T-helper 1 cell (primary cell): ENCODE measurements at regions not wholly inside any gene's neighbourhood (a gene's known extent, or its start where the extent isn't known, plus 50 kb on each side); places are given as distances from the start of the nearest gene placed in this dataset.
"Not testable (repeated sequence)": the region's sequence is repeated elsewhere in the genome, so short reads cannot be mapped to it uniquely, and the experiment has no call there.

ENCODE experiments used
- DNase-seq, 5 donors: peaks; one replicate each; pipeline ENCODE4 v3.0.0-alpha.2; 2012 to 2020

DNA sequence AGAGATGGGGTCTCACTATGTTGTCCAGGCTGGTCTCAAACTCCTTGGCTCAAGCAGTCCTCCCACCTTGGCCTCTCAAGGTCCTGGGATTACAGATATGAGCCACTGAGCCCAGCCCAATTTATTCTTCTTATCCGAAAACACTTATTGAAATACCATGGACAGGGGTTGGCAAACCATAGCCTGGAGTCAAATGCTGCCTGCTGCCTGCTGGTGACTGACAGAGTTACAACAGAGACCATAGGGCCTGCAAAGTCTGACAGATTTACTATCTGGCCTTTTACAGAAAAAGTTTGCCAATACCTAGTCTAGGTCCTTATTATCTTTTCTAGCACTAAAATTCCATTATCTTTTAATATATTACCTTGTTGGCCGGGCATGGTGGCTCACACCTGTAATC lies 87.1 kb upstream of the ZNF281 start:
- DNase-seq: no peak

DNA sequence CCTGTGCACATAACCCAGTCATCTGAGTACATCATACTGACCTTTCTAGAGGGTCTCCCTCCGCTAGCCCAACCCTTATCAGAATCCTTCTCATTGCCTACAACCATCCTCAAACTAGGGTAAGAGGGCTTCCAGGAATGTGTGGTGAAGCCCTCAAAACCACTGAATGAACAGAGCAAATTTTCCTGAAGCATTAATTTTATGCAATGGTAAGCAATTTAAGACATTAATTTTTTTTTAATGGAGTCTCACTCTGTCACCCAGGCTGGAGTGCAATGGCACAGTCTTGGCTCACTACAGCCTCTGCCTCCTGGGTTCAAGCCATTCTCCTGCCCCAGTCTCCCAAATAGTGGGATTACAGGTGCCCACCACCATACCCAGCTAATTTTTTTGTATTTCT lies 86.1 kb upstream of the ZNF281 start:
- no peak for DNase-seq

GRCh38 chr1:200493344-200493743 lies 83.5 kb upstream of the ZNF281 start:
- DNase-seq: no peak

DNA sequence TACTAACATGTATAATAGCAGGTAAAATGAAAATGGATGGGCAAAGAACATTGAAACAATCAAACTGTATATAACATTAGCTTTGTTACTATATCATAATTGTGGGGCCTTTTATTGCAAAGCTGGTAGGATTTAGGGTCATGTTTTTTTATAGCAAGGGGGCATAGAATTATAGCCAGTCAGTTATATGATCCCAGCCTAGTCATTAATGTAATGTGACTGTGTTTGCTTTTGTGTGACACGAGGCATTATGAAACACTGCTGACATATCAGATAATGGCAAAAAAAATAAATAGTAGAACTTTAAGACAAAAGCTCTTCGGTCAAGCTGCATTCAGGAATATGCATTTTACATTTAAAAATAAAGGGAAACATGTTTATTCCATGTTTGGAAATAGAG lies 81.3 kb upstream of the ZNF281 start:
- no peak for DNase-seq

DNA sequence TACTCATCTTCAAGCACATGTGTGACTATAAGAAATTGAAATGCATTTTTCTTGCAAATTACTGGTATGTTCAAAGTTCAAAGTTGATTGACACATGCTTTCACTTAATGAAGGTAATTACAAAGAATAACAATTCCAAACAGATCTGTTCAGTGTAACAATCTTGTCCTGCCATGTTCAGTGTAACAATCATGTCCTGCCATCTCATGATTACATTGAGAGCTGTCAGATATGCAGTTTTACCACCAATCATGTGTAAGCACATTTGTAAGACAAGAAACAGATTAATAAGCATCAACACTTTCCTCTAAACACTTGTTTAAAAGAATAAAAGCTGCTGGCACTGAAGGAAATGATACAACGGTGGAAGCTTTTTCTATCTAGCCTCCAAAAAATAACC lies 80.3 kb upstream of the ZNF281 start:
- no peak for DNase-seq

DNA sequence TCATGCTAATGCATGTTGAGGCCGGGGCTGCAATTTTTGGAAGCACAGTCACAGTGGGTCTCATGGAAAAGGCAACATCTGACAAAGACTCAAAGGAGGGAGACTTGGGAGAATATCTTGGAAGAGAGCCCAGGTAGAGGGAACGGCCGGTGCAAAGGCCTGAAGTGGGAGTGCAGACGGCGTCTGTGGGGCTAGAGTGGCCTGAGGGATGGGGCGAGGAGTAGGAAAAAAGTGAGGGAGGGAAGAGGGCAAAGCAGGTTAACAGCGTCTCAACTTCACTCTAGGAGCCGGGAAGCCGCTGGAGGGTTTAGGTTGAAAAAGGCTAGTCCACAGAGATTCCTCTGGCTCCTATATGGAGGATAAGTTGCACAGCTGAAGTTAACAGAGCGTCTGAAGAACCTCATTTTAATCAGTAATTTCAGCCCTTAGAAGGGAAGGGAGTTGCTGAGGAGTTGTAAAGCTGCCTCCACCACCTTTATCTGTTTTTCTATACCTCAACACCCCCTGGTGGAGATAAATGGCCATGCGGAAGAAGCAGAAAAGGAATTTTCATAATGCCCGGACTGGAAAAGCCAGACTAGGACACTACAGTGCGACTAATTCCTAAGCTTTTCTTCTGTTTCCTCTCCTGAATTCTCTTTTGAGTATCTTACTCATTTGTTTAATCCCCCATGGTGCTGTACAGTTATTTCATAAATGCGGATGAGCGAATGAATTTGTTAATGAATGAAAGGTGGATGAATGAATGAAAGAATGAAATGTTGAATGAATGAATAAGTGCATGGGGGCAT lies 78.7 kb upstream of the ZNF281 start:
- peak in 2 of 5 donors; percentile 42 to 64 for DNase-seq

- DNase-seq: no peak
These were observed 77.8 kb upstream of the ZNF281 start for GRCh38 chr1:200487650-200488049.

DNA sequence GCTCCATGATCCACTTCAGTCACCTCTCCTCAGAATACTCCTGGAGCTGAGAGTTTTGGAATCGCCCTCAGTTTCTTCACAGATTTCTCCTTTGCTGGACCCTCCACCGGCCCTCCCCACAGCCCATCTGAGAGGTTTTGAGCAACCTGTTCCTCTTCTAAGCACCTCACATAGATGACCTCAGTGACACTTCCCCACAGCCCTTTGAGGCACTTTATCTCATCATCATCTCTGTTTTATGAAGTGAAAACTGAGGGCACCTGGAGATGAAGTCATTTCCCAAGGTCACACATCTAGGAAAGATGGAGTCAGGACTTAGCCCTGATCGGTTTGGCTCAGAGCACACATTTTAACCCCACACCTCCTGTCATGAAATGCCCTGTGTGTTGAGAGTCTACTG lies 76.8 kb upstream of the ZNF281 start:
- DNase-seq: no peak

DNA sequence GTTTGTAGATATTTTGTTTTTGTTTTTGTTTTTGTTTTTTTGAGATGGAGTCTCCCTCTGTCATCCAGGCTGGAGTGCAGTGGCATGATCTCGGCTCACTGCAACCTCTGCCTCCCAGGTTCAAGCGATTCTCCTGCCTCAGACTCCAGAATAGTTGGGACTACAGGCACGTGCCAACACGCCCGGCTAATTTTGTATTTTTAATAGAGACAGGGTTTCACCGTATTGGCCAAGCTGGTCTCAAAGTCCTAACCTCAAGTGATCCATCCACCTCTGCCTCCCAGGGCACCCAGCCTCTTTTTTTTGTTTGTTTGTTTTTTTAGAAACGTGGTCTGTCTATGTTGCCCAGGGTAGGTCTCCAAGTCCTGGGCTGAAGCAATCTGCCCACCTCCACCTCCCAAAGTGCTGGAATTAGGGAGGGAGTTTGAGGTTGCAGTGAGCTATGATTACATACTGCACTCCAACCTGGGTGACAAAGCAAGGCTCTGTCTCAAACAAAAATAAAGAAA lies 74.7 kb upstream of the ZNF281 start:
- not testable (repeated sequence) for DNase-seq

DNA sequence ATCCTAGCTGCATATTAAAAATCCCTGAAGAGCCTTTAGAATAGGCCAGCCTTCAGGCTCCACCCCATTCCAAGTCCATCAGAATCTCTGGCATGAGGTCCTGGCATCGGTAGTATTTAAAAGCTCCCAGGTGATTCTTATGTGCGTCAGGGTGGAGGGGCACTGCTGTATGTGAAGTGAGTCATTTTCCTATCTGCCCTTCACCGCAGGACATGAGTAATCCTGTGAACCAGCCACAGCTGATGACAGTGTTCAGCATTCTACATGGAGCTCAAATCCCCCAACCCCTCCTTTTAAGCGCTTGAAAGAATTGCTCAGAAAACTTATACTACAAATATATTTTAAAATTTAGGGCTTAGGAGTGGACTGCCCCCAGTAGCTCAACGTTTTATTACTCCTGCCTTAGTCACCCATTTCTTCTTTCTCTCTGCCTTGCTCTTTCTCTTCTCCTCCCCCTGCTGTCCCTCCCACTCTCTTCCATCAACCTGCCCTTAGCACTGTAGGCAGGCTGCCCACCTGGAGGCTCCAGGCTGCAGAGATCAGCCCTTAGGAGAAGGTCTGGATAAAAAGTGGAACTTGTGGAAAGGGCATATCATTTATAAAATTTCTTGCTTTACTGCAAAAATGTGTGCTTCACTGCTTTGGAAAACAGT lies 73.8 kb upstream of the ZNF281 start:
- DNase-seq: peak in 2 of 5 donors; percentile 3 to 90

DNA sequence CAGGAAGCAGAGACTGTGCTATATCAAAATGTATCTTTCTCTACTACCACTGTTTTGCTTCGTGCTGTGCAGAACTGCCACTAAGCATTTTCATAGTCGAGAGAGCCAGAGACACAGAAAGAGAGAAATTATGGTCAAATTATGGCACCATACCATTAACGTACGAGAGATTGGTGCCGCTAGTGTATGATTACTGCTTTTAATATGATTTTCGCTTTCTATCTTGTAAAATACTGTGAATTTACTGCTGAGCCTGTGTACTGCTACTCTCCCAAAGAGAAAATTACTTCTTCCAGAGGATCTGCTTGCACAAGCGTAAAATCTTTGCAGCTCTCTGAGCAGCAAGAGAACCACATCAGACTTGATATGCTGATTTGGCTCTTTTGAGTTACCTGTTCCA lies 71.1 kb upstream of the ZNF281 start:
- DNase-seq: no peak

DNA sequence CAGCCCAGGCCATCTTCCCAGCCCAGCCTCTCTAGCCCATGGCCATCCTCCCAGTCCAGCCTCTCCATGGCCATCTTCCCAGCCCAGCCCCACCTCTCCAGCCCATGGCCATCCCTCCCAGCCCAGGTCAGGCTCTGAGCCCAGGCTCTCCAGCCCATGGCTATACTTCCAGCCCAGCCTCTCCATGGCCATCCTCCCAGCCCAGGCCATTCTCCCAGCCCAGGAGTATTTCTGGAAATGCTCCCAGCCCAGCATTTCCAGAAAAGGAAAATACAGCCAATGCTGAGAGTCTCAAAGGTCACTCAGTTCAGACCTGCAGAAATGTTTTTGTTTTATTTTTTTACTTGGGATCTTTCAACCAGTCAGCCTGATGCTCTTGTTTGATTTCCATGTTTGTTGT lies 70.0 kb upstream of the ZNF281 start:
- DNase-seq: no peak

DNA sequence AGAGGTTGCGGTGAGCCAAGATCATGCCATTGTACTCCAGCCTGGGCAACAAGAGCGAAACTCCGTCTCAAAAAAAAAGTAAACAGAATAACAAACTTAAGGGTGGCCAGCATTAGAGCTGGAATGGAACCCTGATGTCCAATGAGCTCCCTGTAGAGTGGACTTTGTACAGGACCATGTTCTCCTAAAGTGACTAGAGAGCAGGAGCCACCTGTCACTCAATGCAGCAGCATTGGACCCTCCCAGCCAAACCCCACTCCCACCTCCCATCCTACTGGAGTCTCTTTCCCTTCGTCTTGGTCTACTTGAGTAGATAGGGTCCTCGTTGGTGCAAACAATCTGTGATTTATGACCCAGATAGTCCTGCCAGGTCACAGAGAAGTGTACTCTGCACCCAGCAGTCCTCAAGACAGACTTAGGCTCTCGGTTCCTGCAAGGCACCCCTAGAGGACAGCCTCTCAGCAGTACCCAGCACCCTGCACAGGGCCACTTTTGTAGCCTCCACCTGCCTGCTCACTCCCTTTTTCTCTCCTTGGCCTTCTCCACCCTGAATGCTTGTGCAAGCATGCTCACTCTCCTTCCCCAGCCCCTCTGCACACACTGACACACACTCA lies 69.2 kb upstream of the ZNF281 start:
- DNase-seq: no peak

- no peak for DNase-seq
These were observed 68.4 kb upstream of the ZNF281 start for GRCh38 chr1:200478239-200478623.

DNA sequence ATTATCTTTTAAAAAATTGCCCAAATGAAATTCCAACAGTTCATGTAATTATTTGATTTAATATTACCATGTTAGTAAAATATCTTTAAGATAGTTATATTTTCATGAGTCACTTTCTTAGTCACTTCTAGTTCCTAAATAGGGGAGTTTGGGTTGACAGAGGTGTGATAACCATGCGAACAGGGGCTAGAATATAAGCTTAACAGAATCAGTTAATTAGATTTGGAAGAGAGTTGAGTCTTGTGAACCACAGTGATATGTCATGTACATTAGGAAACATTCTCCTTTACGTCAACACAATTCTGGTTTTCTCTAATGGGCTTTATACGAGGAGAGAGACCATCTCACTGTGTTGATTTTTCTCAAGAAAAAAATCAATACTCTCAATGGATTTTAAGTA lies 64.8 kb upstream of the ZNF281 start:
- no peak for DNase-seq

- DNase-seq: peak in 1 of 5 donors; percentile 79
These were observed 64.0 kb upstream of the ZNF281 start for GRCh38 chr1:200473698-200474371.

GRCh38 chr1:200471739-200472138 lies 61.9 kb upstream of the ZNF281 start:
- peak in 1 of 5 donors; percentile 61 for DNase-seq

DNA sequence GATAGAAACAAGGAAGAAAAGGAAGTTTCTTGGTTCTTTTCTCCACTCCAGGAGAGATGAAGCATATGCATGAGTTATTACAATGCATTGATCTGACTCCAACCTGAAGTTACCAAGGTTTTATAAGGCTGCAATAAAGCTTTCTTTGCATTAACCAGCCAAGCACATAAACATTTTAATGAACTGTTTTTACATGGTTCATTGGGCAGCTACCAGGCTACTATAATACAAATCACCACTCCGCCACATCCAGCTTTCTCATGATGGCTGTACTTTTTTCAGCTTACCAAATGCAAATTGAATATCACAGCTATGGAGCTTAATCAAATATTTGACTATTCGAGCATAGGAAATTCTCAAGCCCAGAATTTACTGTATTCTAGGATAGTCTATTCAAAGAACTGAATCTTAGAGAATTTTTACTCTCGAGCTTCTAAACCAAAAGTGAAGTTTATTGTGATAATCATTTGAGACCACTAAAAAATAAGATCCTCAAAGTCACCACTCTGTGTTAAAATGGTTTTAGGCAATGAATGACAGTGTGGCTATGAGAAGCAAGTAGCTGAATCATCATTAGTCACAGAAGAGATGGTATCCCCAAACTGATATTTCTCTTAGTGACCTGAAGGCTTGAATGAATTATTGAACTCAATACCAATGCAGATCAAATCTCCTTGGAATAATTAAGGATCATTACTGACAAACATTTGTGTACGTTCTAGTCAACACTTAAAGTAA lies 58.6 kb upstream of the ZNF281 start:
- DNase-seq: no peak

- no peak for DNase-seq
These were observed 55.1 kb upstream of the ZNF281 start for GRCh38 chr1:200464784-200465400.
